Aorta (tissue), 5 donors: ENCODE measurements at regions not wholly inside any gene's neighbourhood (a gene's known extent, or its start where the extent isn't known, plus 50 kb on each side); places are given as distances from the start of the nearest gene placed in this dataset.

Source experiments
- ATAC-seq: fragments of 200-7000 bp; cut with Tn5 transposase; one replicate; pipeline ENCODE4 v1.9.1; 2022; ENCODE audit warnings: moderate library complexity; ENCODE audit not compliant: low FRiP score
- DNase-seq, 2 donors: peaks; one replicate each; pipeline ENCODE4 v3.0.0-alpha.2; 2020
- H3K27ac ChIP-seq, 2 donors: one replicate each; pipeline ENCODE4 v1.5.1; 2013; ENCODE audit warnings: low read length in 2 of 2, mild to moderate bottlenecking in 2 of 2, moderate library complexity in 2 of 2, control low read depth in 1 of 2, inconsistent platforms in 1 of 2, low read depth in 1 of 2
- H3K27me3 ChIP-seq, 2 donors: one replicate each; pipeline ENCODE4 v1.6.1; 2013; ENCODE audit warnings: control low read depth in 1 of 2, low read length in 1 of 2, mild to moderate bottlenecking in 1 of 2, moderate library complexity in 1 of 2; ENCODE audit not compliant: insufficient read depth in 2 of 2, control insufficient read depth in 1 of 2
- H3K36me3 ChIP-seq, 2 donors: one replicate each; pipeline ENCODE4 v1.6.1; 2013; ENCODE audit warnings: control low read depth in 1 of 2, low read length in 1 of 2, mild to moderate bottlenecking in 1 of 2; ENCODE audit not compliant: insufficient read depth in 2 of 2, control insufficient read depth in 1 of 2
- H3K4me1 ChIP-seq, 2 donors: one replicate each; pipeline ENCODE4 v1.6.1; 2013; ENCODE audit warnings: low read length in 2 of 2, control low read depth in 1 of 2, mild to moderate bottlenecking in 1 of 2, moderate library complexity in 1 of 2; ENCODE audit not compliant: insufficient read depth in 2 of 2, control insufficient read depth in 1 of 2
- H3K4me3 ChIP-seq, 2 donors: one replicate each; pipeline ENCODE4 v1.5.1; 2013; ENCODE audit warnings: low read length in 2 of 2, control low read depth in 1 of 2, mild to moderate bottlenecking in 1 of 2
- H3K9me3 ChIP-seq: one replicate; pipeline ENCODE4 v1.6.1; 2013; ENCODE audit warnings: mild to moderate bottlenecking, low read length; ENCODE audit not compliant: control insufficient read depth
- WGBS, 2 donors: extraction: QIAGEN DNeasy Blood & Tissue Kit; methylation state at CpG; one replicate each; pipeline ENCODE4 v1.1.7; 2013; 5-methylcytosine and 5-hydroxymethylcytosine counted together
- intact Hi-C, 2 donors: fragments of 100-400 bp; cut with DNase I; formaldehyde crosslinking; loops; one replicate each; pipeline versions ENCODE4 v1.14.2 to v1.15.0; 2022
- donor health status: healthy with polysubstance abuse.
- donor health status: Bipolar disorder and iron deficiency.
- donor health status: DM: no; HTN: no; CAD: no.
- donor health status: DM: no; HTN: no; CAD: no.
- donor health status: DM: yes; HTN: yes; CAD: no.

DNA sequence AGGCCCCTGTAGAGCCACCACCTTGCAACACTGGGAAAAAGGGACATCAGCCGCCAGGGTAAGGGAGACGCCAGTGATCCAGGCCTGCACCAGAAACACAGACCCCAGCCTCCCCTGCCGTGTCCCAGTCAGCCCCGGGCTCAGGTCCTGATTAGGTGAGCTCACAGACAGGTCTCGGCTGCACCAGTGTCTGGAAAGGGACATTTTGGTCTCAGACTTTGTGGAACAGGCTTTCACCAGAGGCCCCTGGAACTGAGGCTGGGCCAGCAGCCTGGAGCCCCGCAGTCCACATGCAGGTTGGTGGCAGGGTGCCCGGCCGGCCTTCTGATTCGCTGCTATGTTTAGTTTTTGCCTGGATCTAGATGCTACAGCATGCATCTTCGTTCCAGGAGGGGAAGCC is 369.0 kb upstream of the IRX4 start:
- no peak for DNase-seq
- intact Hi-C loops: no loop called here
- H3K9me3 ChIP-seq: no peaks in the 10 kb centered on the region
- no peaks in the 10 kb centered on the region for H3K36me3 ChIP-seq
- no peaks in the 10 kb centered on the region for H3K27me3 ChIP-seq
- no peaks in the 10 kb centered on the region for H3K4me1 ChIP-seq
- no peak overlapping the region for H3K27ac ChIP-seq
- ATAC-seq: peak; percentile 27
- no peak overlapping the region for H3K4me3 ChIP-seq
- WGBS, 2 donors: 67 to 72% methylated on average over 10 of the region's 10 CpGs

GRCh38 chr5:2251298-2251697 is 368.6 kb upstream of the IRX4 start:
- DNase-seq (no peak), ATAC-seq (no peak)
- Histone ChIP-seq H3K36me3 (no peaks in the 10 kb centered on the region), H3K4me1 (no peaks in the 10 kb centered on the region), H3K27me3 (no peaks in the 10 kb centered on the region), H3K9me3 (no peaks in the 10 kb centered on the region), H3K27ac (no peak overlapping the region), H3K4me3 (no peak overlapping the region)
- intact Hi-C loops: no loop called here
- 61 to 64% methylated on average over 6 to 7 of the region's 7 CpGs for WGBS, 2 donors

- DNase-seq (no peak), ATAC-seq (no peak)
- Histone ChIP-seq H3K4me3 (no peak overlapping the region), H3K36me3 (no peaks in the 10 kb centered on the region), H3K27me3 (no peaks in the 10 kb centered on the region), H3K9me3 (no peaks in the 10 kb centered on the region), H3K4me1 (no peaks in the 10 kb centered on the region), H3K27ac (no peak overlapping the region)
- WGBS, 2 donors: 85% methylated on average over 12 of the region's 12 CpGs
- intact Hi-C loops: no loop called here
Measured at GRCh38 chr5:2250365-2250950, 367.7 kb upstream of the IRX4 start.

GRCh38 chr5:2249442-2249841 is 366.7 kb upstream of the IRX4 start:
- Histone ChIP-seq H3K4me1 (no peaks in the 10 kb centered on the region), H3K4me3 (no peak overlapping the region), H3K27me3 (no peaks in the 10 kb centered on the region), H3K9me3 (no peaks in the 10 kb centered on the region), H3K27ac (no peak overlapping the region), H3K36me3 (no peaks in the 10 kb centered on the region)
- 79 to 83% methylated on average over 10 of the region's 10 CpGs for WGBS, 2 donors
- no peak for ATAC-seq
- no peak for DNase-seq
- intact Hi-C loops: no loop called here

- Histone ChIP-seq H3K9me3 (no peaks in the 10 kb centered on the region), H3K4me3 (no peak overlapping the region), H3K27me3 (no peaks in the 10 kb centered on the region), H3K36me3 (no peaks in the 10 kb centered on the region), H3K27ac (no peak overlapping the region), H3K4me1 (no peaks in the 10 kb centered on the region)
- no peak for ATAC-seq
- intact Hi-C loops: no loop called here
- WGBS, 2 donors: 54 to 63% methylated on average over 2 of the region's 2 CpGs
- no peak for DNase-seq
Measured at GRCh38 chr5:2249026-2249425, 366.3 kb upstream of the IRX4 start.

DNA sequence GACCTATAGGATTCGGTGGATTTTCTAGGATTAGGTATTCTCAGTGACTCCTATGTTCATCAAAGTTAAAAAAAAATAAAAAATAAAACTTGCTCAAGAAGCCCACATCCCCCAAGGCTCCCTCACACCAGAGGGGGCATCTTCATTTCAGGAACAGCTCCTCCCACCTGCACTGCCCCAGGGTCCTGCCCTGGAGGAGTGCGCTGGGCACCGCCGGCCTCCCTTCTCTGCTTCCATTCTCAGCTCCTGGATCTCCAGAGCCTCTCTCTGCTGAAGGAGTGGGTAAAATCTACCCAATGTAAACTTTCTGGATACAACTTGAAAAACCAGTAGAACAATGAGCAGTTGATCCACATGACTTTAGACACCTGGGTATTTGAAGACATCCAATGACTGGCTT is 359.8 kb upstream of the IRX4 start:
- no peak for ATAC-seq
- WGBS, 2 donors: 91 to 95% methylated on average over 4 of the region's 4 CpGs
- intact Hi-C loops: no loop called here

DNA sequence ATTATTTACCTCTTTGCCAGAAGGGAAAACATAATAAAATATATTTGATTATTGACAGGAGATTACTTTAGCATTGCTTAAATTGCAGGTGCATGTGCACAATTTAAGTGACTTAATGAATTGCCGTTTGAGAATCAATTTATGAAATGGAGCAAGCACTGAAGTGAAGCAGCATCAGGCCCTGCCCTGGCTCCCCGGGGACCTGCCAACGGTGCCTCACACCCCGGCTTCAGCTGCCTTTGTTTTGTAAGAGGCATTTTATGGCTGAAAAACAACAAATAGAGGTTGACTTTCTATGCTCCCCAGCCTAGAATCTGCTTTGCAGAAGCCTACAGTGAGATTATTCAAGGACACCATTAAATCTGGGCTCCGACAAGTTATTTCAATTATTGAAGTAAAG is 359.1 kb upstream of the IRX4 start:
- Histone ChIP-seq H3K4me1 (no peaks in the 10 kb centered on the region), H3K4me3 (no peak overlapping the region), H3K9me3 (peaks cover 2% of the 10 kb centered on the region), H3K27me3 (no peaks in the 10 kb centered on the region), H3K36me3 (no peaks in the 10 kb centered on the region), H3K27ac (no peak overlapping the region)
- WGBS, 2 donors: 54 to 56% methylated on average over 5 of the region's 5 CpGs
- intact Hi-C loops: no loop called here
- no peak for DNase-seq
- ATAC-seq: no peak

More for the DNA sequence above, 359.8 kb upstream of the IRX4 start:
- DNase-seq: no peak
- Histone ChIP-seq H3K9me3 (peaks cover 1% of the 10 kb centered on the region), H3K4me3 (no peak overlapping the region), H3K27ac (no peak overlapping the region), H3K36me3 (no peaks in the 10 kb centered on the region), H3K27me3 (no peaks in the 10 kb centered on the region), H3K4me1 (no peaks in the 10 kb centered on the region)

DNA sequence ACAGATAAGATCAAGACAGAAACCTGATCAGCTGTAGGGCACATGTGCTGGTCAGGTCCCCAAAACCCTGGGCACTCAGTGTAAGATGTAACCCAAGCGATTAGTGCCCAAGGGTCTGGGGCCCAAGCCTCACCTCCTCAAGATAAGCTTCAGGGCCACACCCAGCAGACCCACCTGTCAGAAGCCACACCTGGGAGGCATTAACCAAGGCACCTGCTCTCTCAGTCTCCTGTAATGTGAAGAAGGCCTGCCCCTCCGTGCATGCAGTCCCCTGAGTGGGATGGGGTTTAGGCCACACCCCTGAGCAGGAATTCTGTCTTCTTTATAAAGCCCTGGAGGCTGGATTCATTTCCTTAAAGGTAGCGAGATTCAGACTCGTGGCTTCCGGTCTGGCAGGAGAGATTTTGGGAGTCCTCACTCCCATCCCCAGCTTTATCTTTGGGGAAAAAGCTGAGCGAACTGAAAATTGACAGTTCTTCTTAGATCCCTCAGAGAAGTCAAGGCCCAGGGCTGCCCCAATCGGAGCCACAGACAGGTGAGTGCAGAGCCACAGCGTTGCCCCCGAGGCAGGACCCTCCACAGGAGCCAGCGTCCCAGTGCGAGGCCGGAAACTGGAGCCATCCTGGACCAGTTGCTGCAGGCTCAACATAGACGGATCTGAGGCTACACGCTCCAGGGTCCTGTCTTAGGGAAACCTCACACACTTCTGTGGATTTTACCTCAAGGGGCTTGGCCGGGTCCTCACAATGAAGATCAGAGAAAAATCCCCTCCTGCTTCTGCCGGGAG is 357.6 kb upstream of the IRX4 start:
- intact Hi-C loops: no loop called here
- Histone ChIP-seq H3K36me3 (no peaks in the 10 kb centered on the region), H3K27me3 (no peaks in the 10 kb centered on the region), H3K27ac (no peak overlapping the region), H3K4me1 (no peaks in the 10 kb centered on the region), H3K4me3 (no peak overlapping the region), H3K9me3 (peaks cover 2% of the 10 kb centered on the region)
- WGBS, 2 donors: 78 to 79% methylated on average over 16 of the region's 16 CpGs
- no peak for ATAC-seq
- no peak for DNase-seq

DNA sequence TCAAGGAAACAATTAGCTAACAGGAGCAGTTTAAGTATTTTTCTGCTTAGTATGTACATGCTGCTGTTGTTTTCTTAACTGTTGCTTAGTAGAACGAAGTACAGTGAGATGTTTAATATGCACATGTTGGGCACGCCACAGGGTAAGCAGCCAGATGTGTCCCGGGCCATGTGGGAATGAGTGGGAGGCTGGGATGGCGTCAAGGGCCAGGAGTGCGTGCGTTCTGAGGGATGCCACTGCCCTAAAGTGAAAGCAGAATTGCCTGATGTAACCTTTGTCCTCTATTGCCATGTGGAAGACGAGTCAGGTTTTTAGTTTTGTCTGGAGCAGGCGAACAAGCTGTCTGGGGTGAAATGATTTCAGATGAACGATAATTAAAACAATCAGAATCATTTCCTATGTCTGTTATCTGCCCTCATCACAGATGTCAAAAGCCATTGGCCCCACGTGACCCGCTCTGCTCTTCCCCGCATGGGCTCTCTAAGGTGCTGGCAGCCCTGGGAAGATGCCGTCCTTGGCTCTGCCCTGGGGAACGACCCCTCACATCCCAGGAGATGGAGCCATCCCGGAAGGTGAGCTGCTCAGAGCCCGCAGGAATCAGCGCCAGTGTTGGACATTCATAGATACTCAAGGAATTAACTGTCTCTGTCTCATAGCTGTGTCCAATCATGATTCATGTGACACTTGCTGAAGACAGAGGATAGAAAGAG is 356.6 kb upstream of the IRX4 start:
- WGBS, 2 donors: 75% methylated on average over 17 of the region's 17 CpGs
- Histone ChIP-seq H3K27ac (no peak overlapping the region), H3K4me1 (no peaks in the 10 kb centered on the region), H3K9me3 (peaks cover 2% of the 10 kb centered on the region), H3K4me3 (no peak overlapping the region), H3K27me3 (no peaks in the 10 kb centered on the region), H3K36me3 (no peaks in the 10 kb centered on the region)
- DNase-seq: no peak
- intact Hi-C loops: no loop called here
- ATAC-seq: no peak
